ENCODE measurements at regions not wholly inside any gene's neighbourhood (a gene's known extent, or its start where the extent isn't known, plus 50 kb on each side); places are given as distances from the start of the nearest gene placed in this dataset.

- no peak overlapping the region for H3K4me3 ChIP-seq (ENCODE audit: low read depth, low read length)
- DNase-seq (ENCODE audit: low read depth) = no peak
- TF ChIP-seq CTCF (conservative IDR thresholded peaks at IDR 0.05; ENCODE audit: low read depth, low read length) = no peak
Observed at GRCh38 chr3:184503647-184504046, 57.9 kb upstream of the EPHB3 start.

- no peak for DNase-seq (ENCODE audit: low read depth)
- TF ChIP-seq CTCF (conservative IDR thresholded peaks at IDR 0.05; ENCODE audit: low read depth, low read length) = no peak
- H3K4me3 ChIP-seq (ENCODE audit: low read depth, low read length) = no peak overlapping the region
Observed at GRCh38 chr3:184505076-184505878, 56.3 kb upstream of the EPHB3 start.

GRCh38 chr3:184506561-184506991 lies 55.0 kb upstream of the EPHB3 start:
- no peak overlapping the region for H3K4me3 ChIP-seq (ENCODE audit: low read depth, low read length)
- TF ChIP-seq CTCF (conservative IDR thresholded peaks at IDR 0.05; ENCODE audit: low read depth, low read length) = no peak
- DNase-seq (ENCODE audit: low read depth) = no peak

- no peak overlapping the region for H3K4me3 ChIP-seq (ENCODE audit: low read depth, low read length)
- DNase-seq (ENCODE audit: low read depth) = no peak
- no peak for TF ChIP-seq CTCF (conservative IDR thresholded peaks at IDR 0.05; ENCODE audit: low read depth, low read length)
Observed at GRCh38 chr3:184508938-184509337, 52.6 kb upstream of the EPHB3 start.

- DNase-seq (ENCODE audit: low read depth) = no peak
- H3K4me3 ChIP-seq (ENCODE audit: low read depth, low read length) = no peak overlapping the region
- TF ChIP-seq CTCF (conservative IDR thresholded peaks at IDR 0.05; ENCODE audit: low read depth, low read length) = no peak
Observed at GRCh38 chr3:184511741-184512140, 49.8 kb upstream of the EPHB3 start.

Data from choroid plexus epithelial cell (primary cell).